Stimulated activated effector memory CD8-positive, alpha-beta T cell treated with anti-CD3 and anti-CD28 coated beads, Interleukin-12 subunit alpha, Interleukin-12 subunit beta, amount 100 ng/mL, for 72 hours (primary cell): ENCODE measurements at regions not wholly inside any gene's neighbourhood (a gene's known extent, or its start where the extent isn't known, plus 50 kb on each side); places are given as distances from the start of the nearest gene placed in this dataset.

ENCODE experiments used
- ATAC-seq: fragments of 150-1000 bp; cut with Tn5 transposase; 2 replicates; pipeline ENCODE4 v1.10.0; 2021
- DNase-seq, 2 donors: peaks; one replicate each; pipeline ENCODE4 v3.0.0; 2021 to 2022; ENCODE audit warnings: low spot score in 2 of 2
- H3K27ac Mint-ChIP-seq: one replicate; pipeline ENCODE4 v1.8.0; 2022; ENCODE audit warnings: mild to moderate bottlenecking, mixed read lengths
- H3K36me3 Mint-ChIP-seq: one replicate; pipeline ENCODE4 v1.8.0; 2022; ENCODE audit warnings: mild to moderate bottlenecking, mixed read lengths
- H3K4me1 Mint-ChIP-seq: one replicate; pipeline ENCODE4 v1.8.0; 2022; ENCODE audit warnings: mixed read lengths
- H3K4me3 Mint-ChIP-seq: one replicate; pipeline ENCODE4 v1.8.0; 2022; ENCODE audit warnings: mild to moderate bottlenecking, mixed read lengths
- H3K9me3 Mint-ChIP-seq: one replicate; pipeline ENCODE4 v1.8.0; 2022; ENCODE audit warnings: mixed read lengths

DNA sequence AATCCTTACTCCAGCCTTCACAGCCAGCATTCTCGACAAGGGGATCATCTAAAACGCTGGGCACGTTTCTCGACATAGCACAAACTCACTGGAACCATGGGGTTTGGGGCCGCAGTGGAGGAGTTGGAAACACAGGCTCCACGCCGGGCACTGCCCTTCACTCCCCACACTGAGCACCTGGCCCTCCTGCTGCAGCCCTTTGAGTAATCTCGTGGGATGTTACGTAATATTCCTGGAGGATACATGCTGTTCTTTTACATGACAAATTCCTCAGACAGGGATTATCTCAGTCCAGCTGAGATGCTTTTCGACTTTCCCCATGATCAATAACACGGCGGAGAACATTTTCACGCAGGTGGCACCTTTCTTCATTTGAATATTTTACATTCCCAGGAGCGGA, 408.0 kb downstream of the SHANK2 start:
- H3K27ac Mint-ChIP-seq, result no peak overlapping the region
- ATAC-seq (no peak), DNase-seq (no peak)
- no peak overlapping the region for H3K4me3 Mint-ChIP-seq
- no peaks in the 10 kb centered on the region for H3K36me3 Mint-ChIP-seq
- H3K4me1 Mint-ChIP-seq, result no peaks in the 10 kb centered on the region
- no peaks in the 10 kb centered on the region for H3K9me3 Mint-ChIP-seq

DNA sequence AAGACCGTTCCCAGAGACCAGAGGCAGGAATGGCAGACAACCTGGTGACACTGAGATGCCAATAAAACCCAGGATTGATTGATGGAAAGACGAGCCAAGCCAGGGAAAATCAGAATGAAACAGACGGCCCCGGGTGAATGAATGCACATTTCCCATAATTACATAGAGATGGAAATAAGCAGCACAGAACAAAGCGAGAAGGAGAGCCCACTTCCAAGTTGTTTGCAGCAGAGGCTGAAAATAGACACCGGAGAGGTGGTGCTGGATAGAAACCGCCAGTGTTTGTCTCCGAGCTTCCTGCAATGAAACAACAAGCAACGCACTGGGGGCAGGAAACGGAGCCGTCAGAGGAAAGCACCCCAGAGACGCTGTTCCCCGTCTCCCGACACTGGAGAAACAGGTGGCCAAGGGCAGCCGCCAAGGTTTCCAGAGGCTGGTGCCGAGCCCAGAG, 406.8 kb downstream of the SHANK2 start:
- no peaks in the 10 kb centered on the region for H3K9me3 Mint-ChIP-seq
- no peaks in the 10 kb centered on the region for H3K4me1 Mint-ChIP-seq
- no peak overlapping the region for H3K27ac Mint-ChIP-seq
- H3K4me3 Mint-ChIP-seq, result no peak overlapping the region
- ATAC-seq (no peak), DNase-seq (no peak)
- H3K36me3 Mint-ChIP-seq, result no peaks in the 10 kb centered on the region

DNA sequence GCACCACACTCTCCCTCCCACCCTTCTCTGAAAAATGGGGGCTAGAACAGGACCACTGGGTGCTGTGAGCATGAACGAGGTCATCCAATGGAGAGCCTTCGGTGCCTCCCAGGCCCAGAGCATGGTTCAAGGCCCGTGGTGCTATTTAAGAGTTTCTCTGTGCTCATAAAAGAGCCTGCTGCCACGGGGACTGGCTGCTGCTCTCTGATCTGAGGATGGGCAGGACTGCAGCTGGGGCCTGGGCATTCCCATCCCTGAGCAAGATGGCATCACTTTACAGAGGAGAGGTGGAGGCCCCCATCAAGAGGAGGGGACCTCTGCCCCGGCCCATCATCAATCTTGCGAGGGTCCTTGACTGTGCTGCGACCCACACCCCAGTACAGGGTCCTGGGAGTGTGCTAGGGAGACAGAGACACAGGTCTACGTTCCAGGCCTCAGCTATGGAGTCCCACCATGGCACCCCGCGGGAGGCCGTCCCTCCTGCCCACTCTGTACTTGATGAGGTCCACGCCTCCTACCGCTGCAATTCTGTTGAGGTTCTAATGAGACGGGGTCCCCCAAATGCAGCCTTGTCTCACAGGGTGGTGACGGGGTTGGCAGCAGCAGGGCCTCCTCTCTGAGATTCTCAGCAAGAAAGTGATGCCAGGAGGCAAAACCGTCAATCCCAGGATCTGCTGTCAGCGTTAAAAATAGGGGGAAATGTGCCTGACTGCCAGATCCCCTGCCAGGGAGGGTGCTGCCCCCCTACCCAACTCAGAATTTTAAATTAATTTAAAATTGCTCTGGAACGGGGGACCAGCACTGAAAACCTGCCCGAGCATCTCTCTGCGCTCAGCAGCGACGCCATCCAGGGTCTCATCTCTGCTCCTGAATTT, 405.4 kb downstream of the SHANK2 start:
- Mint-ChIP-seq H3K4me1 (no peaks in the 10 kb centered on the region), H3K9me3 (no peaks in the 10 kb centered on the region), H3K36me3 (no peaks in the 10 kb centered on the region), H3K4me3 (no peak overlapping the region), H3K27ac (no peak overlapping the region)
- DNase-seq, result no peak
- ATAC-seq, result no peak

DNA sequence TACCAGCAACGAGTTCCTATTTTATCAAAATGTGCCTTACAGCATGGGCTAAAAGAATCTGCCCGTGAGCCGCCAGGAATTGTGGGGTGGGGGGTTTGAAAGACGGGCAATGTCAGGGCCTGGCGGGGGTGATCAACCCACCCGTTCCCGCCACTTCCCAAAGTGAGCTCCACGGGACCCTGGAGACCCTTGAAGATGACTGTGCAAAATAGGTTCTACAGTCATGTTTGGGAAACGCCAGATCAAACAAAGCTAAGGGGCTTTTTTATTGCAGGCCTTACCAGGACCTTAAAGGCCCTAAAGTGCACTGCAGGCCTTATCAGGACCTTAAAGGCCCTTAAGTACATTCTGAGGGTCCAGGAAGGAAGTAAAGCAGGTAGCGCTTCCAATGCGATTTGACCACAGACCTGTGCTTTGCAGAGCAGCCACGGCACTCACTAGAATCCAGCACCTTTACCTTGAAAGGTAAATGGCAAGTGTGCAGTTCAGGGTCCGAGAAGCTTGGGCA, 404.1 kb downstream of the SHANK2 start:
- DNase-seq (no peak), ATAC-seq (no peak)
- Mint-ChIP-seq H3K4me3 (no peak overlapping the region), H3K9me3 (no peaks in the 10 kb centered on the region), H3K4me1 (no peaks in the 10 kb centered on the region), H3K36me3 (no peaks in the 10 kb centered on the region), H3K27ac (no peak overlapping the region)

DNA sequence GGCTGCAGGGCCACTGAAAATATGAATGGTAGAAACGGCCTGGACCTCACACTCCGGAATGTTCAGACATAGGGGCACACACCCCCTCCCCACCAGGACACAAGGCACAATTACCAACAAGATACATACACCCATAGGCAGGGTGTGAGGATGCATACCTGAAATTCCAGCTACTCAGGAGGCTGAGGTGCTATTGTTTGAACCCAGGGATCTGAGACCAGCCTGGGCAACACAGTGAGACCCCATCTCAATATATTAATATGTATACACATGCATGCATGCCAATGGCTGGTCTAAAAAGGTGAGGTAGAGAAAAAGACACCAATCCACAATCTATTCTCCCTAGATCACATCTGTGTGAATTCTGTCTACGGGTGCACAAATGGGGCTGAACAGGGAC, 403.3 kb downstream of the SHANK2 start:
- DNase-seq (no peak), ATAC-seq (no peak)
- Mint-ChIP-seq H3K4me3 (no peak overlapping the region), H3K4me1 (no peaks in the 10 kb centered on the region), H3K9me3 (no peaks in the 10 kb centered on the region), H3K27ac (no peak overlapping the region), H3K36me3 (no peaks in the 10 kb centered on the region)

DNA sequence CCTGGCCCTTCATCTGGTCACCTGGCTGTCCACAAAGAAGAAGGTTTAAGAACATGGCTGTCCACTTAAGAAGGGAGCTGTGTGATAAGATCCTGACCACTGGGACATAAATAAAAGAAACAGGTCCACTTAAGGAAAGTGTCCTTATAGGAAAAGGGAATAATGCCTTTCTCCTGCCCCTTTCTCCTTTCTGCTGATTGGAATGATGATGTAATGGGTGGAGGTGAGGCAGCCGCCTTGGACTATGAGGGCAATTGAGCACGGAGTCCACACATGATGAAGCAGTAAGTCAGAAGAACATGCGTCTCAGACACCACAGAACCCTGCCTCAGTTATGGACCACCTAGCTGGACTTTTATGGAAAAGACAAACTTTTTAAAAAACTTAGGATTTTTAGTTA, 401.1 kb downstream of the SHANK2 start:
- Mint-ChIP-seq H3K9me3 (peaks cover 5% of the 10 kb centered on the region), H3K4me1 (no peaks in the 10 kb centered on the region), H3K4me3 (no peak overlapping the region), H3K27ac (no peak overlapping the region), H3K36me3 (no peaks in the 10 kb centered on the region)
- ATAC-seq (no peak), DNase-seq (no peak)

DNA sequence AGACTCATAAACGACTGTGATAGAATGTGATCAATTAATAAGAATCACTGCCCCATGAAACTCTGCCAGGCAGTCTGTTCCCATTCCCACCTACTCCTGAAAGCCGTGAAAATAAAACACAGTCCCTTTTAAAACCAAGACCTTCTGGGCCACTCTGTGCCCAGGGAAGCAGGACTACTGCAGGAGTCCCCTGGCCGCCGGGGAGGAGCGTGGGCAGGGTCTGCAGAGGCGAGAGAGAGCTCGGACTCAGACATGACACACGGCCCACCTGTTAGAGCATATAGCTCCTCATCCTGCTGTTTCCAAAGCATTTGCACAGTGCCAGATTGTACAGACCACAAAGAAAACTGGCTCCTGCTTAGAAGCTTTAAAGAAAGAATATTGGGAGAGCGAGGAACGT, 400.5 kb downstream of the SHANK2 start:
- DNase-seq, result no peak
- H3K36me3 Mint-ChIP-seq, result no peaks in the 10 kb centered on the region
- no peak overlapping the region for H3K27ac Mint-ChIP-seq
- H3K9me3 Mint-ChIP-seq, result peaks cover 5% of the 10 kb centered on the region
- no peaks in the 10 kb centered on the region for H3K4me1 Mint-ChIP-seq
- H3K4me3 Mint-ChIP-seq, result no peak overlapping the region
- no peak for ATAC-seq

DNA sequence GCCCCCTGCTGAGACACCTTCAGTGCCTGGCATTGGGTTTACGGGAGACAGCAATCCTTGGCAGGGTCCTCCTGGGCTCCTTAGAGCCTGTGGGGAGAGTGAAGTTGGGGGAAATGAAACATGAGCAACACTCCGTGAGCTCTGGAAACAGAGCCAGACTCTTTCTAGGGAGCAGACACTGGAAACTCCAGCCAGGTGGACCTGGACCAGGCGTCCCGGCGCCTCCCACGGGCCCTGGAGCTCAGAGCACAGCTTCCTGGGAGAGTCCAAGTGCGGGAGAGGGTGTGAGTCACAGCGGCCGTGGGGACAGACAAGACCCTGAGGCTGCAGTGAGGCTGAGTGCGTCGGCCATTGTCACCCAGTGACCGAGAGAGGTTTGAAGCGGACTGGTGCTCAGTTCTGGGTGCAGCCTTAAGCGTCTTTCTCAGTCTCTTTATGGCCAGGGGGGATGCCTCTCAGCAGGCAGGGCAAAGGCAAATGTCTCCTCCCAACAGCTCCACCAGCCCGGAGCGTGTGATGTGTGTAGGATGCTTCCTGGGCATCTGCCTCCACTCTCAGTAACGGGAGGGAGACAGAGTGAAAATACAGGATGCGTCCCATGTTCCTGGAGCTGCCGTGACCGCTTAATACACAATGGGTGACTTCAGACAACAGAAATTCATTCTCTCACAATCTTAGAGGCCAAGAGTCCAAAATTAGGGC, 399.2 kb downstream of the SHANK2 start:
- no peak for DNase-seq
- no peak overlapping the region for H3K27ac Mint-ChIP-seq

DNA sequence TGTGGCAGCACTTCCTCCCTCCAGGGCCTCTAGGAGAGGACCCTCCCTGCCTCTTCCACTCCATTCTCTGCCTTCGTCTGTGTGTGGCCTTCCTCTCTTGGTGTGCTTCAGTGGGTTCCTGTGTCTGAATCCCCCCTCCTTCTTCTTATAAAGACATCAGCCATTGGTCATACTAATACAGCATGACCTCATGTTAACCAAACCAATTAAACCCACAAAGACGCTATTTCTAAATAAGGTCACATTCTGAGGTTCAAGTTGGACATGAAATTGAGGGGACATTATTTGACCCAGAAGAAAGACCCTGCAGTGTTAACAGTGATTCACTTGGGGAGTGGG, 398.6 kb downstream of the SHANK2 start:
- no peak overlapping the region for H3K27ac Mint-ChIP-seq
- H3K9me3 Mint-ChIP-seq, result peaks cover 7% of the 10 kb centered on the region
- no peaks in the 10 kb centered on the region for H3K4me1 Mint-ChIP-seq
- DNase-seq (no peak), ATAC-seq (no peak)
- H3K36me3 Mint-ChIP-seq, result no peaks in the 10 kb centered on the region
- no peak overlapping the region for H3K4me3 Mint-ChIP-seq

More for the DNA sequence above, 399.2 kb downstream of the SHANK2 start:
- no peaks in the 10 kb centered on the region for H3K4me1 Mint-ChIP-seq
- no peaks in the 10 kb centered on the region for H3K36me3 Mint-ChIP-seq
- peaks cover 5% of the 10 kb centered on the region for H3K9me3 Mint-ChIP-seq
- ATAC-seq, result no peak
- H3K4me3 Mint-ChIP-seq, result no peak overlapping the region

DNA sequence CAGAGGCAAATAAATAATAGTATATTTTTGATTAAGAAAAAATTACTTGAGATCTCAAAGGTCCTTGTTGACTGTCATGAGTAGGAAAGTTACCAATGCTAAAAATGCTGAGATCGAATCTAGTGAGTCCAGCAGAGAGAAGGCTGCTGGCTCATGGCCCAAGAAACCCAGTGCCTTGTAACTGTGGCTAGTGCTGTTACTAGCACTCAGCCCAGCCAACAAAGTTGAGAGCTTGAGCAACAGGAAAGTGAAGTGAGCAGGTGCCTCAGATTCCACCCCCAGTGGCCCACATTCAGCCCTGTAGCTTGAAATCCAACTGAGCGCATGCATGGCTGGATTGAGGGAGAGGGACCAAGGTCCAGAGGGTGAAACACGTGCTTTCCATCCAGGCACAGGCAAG, 398.2 kb downstream of the SHANK2 start:
- no peak overlapping the region for H3K27ac Mint-ChIP-seq
- no peaks in the 10 kb centered on the region for H3K4me1 Mint-ChIP-seq
- H3K36me3 Mint-ChIP-seq, result no peaks in the 10 kb centered on the region
- DNase-seq (no peak), ATAC-seq (no peak)
- peaks cover 12% of the 10 kb centered on the region for H3K9me3 Mint-ChIP-seq
- H3K4me3 Mint-ChIP-seq, result no peak overlapping the region

DNA sequence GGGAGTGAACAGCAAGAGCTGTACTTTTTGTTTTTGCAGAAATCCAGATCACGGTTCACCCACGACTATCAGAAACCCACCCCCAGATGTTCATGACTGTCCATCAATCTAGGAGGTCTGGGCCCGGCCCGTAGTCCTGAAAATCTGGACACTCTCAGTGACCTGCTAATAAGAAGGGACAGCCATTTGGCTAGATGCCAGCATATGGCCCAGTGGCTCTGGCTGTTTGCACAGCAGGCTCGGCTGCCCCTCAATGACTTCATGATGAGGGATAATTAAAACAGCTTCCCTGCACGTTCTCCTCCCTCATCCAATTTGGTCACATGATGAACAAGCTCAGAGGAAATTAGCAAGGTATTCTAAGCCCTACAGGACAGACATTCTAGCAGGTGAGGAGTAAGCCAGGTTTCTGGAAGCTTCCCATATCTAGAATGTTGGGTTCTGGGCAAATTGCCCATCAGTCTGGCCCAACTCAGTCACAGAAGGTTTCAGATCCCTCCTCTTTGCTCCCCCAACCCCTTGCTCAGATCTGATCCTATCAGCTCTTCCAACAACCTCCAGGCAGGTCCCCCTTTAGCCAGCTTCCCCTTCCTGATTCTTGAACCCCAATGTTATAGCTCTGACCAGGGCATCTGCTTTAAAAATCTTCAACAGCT, 397.3 kb downstream of the SHANK2 start:
- H3K4me1 Mint-ChIP-seq, result no peaks in the 10 kb centered on the region
- no peak overlapping the region for H3K4me3 Mint-ChIP-seq
- no peaks in the 10 kb centered on the region for H3K36me3 Mint-ChIP-seq
- H3K9me3 Mint-ChIP-seq, result peaks cover 12% of the 10 kb centered on the region
- DNase-seq (no peak), ATAC-seq (no peak)
- H3K27ac Mint-ChIP-seq, result no peak overlapping the region

DNA sequence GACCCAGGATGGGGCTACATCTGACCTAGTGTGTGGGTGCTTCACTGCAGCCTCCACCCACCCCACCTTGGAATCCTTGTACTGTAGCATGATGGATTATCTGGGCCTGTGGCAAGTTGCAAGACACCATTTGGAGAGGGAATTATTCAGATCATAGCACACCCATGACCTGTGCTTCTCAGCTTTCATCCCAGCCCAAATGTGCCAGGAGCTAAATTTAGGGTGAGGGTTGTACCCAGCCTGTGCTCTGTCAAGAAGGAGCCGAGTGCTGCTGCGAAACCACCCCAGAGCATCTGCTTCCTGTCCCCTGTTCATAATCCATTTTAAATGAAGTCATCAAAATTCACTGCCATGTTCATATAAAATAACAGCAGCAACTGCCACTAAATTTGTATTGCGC, 394.5 kb downstream of the SHANK2 start:
- peaks cover 12% of the 10 kb centered on the region for H3K9me3 Mint-ChIP-seq
- H3K4me1 Mint-ChIP-seq, result no peaks in the 10 kb centered on the region
- H3K36me3 Mint-ChIP-seq, result no peaks in the 10 kb centered on the region
- H3K4me3 Mint-ChIP-seq, result no peak overlapping the region
- H3K27ac Mint-ChIP-seq, result no peak overlapping the region
- ATAC-seq (no peak), DNase-seq (no peak)

DNA sequence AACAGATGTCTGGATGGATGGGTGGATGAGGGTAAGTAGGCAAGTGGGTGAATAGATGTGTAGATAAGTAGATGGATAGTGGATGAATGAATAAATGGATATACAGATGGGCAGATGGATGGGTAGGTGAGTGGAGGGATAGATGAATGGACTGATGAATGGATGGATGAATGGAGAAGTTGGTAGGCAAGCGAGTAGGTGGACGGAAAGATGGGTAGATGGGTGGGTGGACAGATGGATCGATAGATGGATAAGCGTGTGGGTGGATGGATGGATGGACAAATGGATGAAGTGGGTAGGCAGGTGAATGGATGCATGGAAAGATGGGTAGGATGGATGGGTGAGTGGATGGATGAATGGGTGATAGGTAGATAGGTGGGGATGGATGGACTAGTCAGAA, 393.2 kb downstream of the SHANK2 start:
- no peak for ATAC-seq
- Mint-ChIP-seq H3K36me3 (no peaks in the 10 kb centered on the region), H3K27ac (no peak overlapping the region), H3K4me3 (no peak overlapping the region), H3K4me1 (no peaks in the 10 kb centered on the region), H3K9me3 (peaks cover 12% of the 10 kb centered on the region)
- no peak for DNase-seq

DNA sequence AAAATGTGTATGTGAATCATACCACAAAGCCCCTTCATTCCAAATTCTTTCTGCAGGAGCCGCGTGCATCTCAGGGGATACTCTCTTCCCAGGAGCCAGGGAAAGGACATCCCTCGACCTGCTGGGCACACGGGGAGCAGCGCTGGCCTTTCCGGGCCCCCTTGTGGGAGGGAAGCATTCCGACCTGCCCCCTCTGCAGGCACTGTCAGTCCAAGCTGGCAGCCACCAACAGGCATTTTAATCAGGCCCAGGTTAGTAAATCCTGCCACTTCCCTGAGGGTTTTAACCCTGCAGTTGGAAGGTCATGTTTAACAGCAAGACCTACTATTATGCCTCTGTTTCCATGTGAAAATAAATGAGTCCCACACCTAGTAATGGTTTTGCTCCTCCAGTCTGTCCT, 391.5 kb downstream of the SHANK2 start:
- peaks cover 7% of the 10 kb centered on the region for H3K9me3 Mint-ChIP-seq
- H3K36me3 Mint-ChIP-seq, result no peaks in the 10 kb centered on the region
- DNase-seq (no peak), ATAC-seq (no peak)
- H3K4me3 Mint-ChIP-seq, result no peak overlapping the region
- H3K27ac Mint-ChIP-seq, result no peak overlapping the region
- H3K4me1 Mint-ChIP-seq, result no peaks in the 10 kb centered on the region

DNA sequence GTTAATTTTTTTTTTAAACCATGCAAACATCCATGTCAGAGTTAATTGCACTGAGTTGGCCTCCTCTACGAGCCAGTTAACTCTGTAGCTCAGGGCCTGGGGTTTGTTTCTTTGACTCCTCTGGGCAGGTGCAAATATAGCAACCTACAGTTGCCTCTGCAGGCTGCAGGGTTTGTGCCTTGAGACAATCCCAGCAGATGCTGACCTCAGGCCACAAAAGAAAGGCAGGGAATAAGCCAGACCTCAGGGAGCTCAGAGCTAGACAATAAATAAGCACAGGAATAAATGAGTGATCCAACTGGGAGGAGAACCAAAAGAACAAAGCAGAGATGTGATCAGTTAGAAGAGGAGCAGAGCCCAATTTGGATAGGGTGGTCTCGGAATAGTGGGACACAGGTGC, 390.8 kb downstream of the SHANK2 start:
- DNase-seq (no peak), ATAC-seq (no peak)
- peaks cover 7% of the 10 kb centered on the region for H3K9me3 Mint-ChIP-seq
- no peak overlapping the region for H3K27ac Mint-ChIP-seq
- no peak overlapping the region for H3K4me3 Mint-ChIP-seq
- no peaks in the 10 kb centered on the region for H3K4me1 Mint-ChIP-seq
- no peaks in the 10 kb centered on the region for H3K36me3 Mint-ChIP-seq

DNA sequence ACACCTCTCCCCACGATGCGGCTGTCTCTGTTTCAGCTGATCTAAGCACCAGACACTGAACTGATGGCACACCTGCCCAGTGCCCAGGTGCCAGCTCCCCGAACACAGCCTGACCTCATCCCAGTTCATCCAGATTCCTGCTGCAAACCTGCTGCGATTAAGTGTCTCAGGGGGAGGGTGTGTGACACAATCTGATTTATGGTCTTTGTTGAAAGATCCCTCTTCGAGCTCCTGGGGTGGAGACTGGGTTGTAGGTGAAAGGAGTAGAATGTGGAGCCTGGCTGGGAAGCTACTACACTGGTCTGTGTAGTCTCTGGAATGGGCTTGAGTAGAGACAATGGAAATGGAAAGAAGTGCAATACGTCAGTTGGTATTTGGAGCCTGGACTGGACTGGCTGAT, 390.3 kb downstream of the SHANK2 start:
- peaks cover 7% of the 10 kb centered on the region for H3K9me3 Mint-ChIP-seq
- ATAC-seq (no peak), DNase-seq (no peak)
- H3K4me3 Mint-ChIP-seq, result no peak overlapping the region
- H3K36me3 Mint-ChIP-seq, result no peaks in the 10 kb centered on the region
- H3K27ac Mint-ChIP-seq, result no peak overlapping the region
- no peaks in the 10 kb centered on the region for H3K4me1 Mint-ChIP-seq
